ENCODE measurements at regions not wholly inside any gene's neighbourhood (a gene's known extent, or its start where the extent isn't known, plus 50 kb on each side); places are given as distances from the start of the nearest gene placed in this dataset.

DNA sequence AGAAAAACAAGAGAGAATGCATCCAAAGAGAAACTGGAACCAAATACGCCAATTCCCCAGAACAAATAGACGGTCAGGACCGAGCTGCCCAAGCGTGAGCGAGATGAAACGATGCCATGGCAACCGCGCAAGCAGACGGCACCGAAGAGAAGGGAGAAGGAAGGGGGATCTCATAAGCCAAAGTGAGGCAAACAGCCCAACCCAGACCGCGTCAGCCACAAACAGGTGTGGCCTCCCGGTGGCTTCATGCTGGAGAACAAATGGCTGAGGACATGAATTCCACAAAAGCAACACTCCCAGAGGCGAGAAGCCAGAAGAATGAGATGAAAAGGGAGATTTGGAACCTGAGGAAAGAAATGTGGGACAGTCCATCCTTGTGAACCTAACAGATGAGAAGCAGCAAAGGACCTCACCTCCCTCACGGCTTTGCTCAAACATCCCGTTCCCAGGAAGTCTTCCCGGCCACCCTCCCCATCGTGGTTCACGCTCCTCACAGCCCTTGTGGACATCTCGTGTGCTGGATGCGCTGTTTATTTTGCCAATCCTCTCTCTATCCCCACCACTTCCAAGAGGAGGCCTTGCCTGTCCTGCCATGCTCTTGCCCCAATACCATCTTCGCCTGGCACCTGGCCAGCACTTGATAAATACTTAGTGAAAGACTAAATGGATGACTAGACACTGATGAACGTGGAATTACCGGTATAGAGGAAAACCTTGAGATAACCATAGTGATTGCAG lies 89.1 kb upstream of the RTL6 start:
- no peaks in the 10 kb centered on the region for H3K4me1 ChIP-seq (ENCODE audit: control insufficient read depth, extremely low read depth, insufficient read depth, low read length)
- no peak overlapping the region for H3K4me3 ChIP-seq (replicated peaks in 1 of 3; ENCODE audit: insufficient read depth in 1 of 3, low read depth in 1 of 3, low read length in 3 of 3)
- H3K27ac ChIP-seq (ENCODE audit: insufficient read depth, low read depth, low read length): no peak overlapping the region
- no peak overlapping the region for H2AFZ ChIP-seq (ENCODE audit: low read depth, low read length)
- no peaks in the 10 kb centered on the region for H3K36me3 ChIP-seq (ENCODE audit: control insufficient read depth in 2 of 2, extremely low read depth in 1 of 2, insufficient read depth in 2 of 2, low read length in 2 of 2)
- H3K9ac ChIP-seq (replicated peaks; ENCODE audit: extremely low read depth, insufficient read depth, low read length): no peak overlapping the region
- no peak overlapping the region for H3K4me2 ChIP-seq (ENCODE audit: insufficient read depth, low read length)
- dilution Hi-C loops (cut with MboI; ENCODE audit: extremely low pct_ligation_motif_present, low sequenced_read_pairs): no loop called here
- no peaks in the 10 kb centered on the region for H3K9me1 ChIP-seq (replicated peaks; ENCODE audit: control insufficient read depth, extremely low read depth, insufficient read depth, low read length)
- H3K9me3 ChIP-seq (replicated peaks; ENCODE audit: control insufficient read depth, insufficient read depth, low read length): no peaks in the 10 kb centered on the region
- ChIA-PET POLR2A (no interaction called here), CTCF (no interaction called here)
- no peak for FAIRE-seq
- H4K20me1 ChIP-seq (replicated peaks; ENCODE audit: control insufficient read depth, extremely low read depth, insufficient read depth, low read length): no peaks in the 10 kb centered on the region
- no peaks in the 10 kb centered on the region for H3K79me2 ChIP-seq (ENCODE audit: control insufficient read depth, insufficient read depth, low read length)
- H3K27me3 ChIP-seq (ENCODE audit: control insufficient read depth in 2 of 2, insufficient read depth in 2 of 2, low read length in 2 of 2): peaks cover 2% of the 10 kb centered on the region in 2 experiments
- no peak for DNase-seq (ENCODE audit: low read depth, low spot score)
- intact Hi-C loops (cut with micrococcal nuclease): no loop called here
- TF ChIP-seq POLR2AphosphoS5 (IDR thresholded peaks at IDR 0.05; ENCODE audit: insufficient read depth, low read depth, low read length): no peak
- TF ChIP-seq MYC (IDR thresholded peaks at IDR 0.05; ENCODE audit: low read depth, low read length): no peak
- BruUV-seq (replicated peaks): no TSS peak

DNA sequence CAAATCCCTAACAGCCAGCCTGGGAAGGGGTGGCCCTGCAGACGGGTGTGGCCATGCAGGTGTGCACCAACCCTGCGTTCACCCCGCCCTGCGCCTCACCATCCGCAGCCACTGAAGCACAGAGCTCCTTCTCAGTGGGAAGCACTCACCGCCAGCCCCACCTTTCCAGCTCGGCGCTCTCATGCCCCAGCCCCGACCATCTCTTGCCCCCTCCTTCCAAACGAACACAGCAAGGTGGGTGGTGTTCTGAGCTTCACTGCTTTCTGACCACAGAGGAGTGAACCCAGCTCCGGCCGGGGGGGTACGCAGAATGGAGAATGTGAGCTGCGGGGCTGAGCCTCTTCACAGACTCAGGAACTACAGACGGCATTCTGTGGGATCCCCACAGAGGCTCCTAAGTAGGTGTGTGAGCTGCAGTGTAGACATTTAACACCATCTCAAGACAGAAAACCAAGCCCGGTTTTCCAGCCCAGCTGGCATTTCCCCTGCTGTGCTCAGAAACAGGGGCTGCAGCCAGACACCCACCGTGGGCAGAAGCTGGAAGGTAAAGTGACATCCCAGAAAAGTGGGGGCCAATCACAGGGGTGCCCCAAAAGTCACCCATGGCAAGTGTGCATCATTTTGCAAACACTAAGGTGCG lies 88.4 kb upstream of the RTL6 start:
- dilution Hi-C loops (cut with MboI; ENCODE audit: extremely low pct_ligation_motif_present, low sequenced_read_pairs): no loop called here
- Histone ChIP-seq H3K4me2 (ENCODE audit: insufficient read depth, low read length) (no peak overlapping the region), H3K4me1 (ENCODE audit: control insufficient read depth, extremely low read depth, insufficient read depth, low read length) (no peaks in the 10 kb centered on the region), H3K9me3 (replicated peaks; ENCODE audit: control insufficient read depth, insufficient read depth, low read length) (no peaks in the 10 kb centered on the region), H3K9ac (replicated peaks; ENCODE audit: extremely low read depth, insufficient read depth, low read length) (no peak overlapping the region), H3K27me3 (ENCODE audit: control insufficient read depth in 2 of 2, insufficient read depth in 2 of 2, low read length in 2 of 2) (peaks cover 2% of the 10 kb centered on the region in 2 experiments), H3K4me3 (replicated peaks in 1 of 3; ENCODE audit: insufficient read depth in 1 of 3, low read depth in 1 of 3, low read length in 3 of 3) (no peak overlapping the region), H3K9me1 (replicated peaks; ENCODE audit: control insufficient read depth, extremely low read depth, insufficient read depth, low read length) (no peaks in the 10 kb centered on the region), H2AFZ (ENCODE audit: low read depth, low read length) (no peak overlapping the region), H4K20me1 (replicated peaks; ENCODE audit: control insufficient read depth, extremely low read depth, insufficient read depth, low read length) (no peaks in the 10 kb centered on the region), H3K79me2 (ENCODE audit: control insufficient read depth, insufficient read depth, low read length) (no peaks in the 10 kb centered on the region), H3K36me3 (ENCODE audit: control insufficient read depth in 2 of 2, extremely low read depth in 1 of 2, insufficient read depth in 2 of 2, low read length in 2 of 2) (no peaks in the 10 kb centered on the region), H3K27ac (ENCODE audit: insufficient read depth, low read depth, low read length) (no peak overlapping the region)
- ChIA-PET CTCF (no interaction called here), POLR2A (no interaction called here)
- TF ChIP-seq, protein P1, sequence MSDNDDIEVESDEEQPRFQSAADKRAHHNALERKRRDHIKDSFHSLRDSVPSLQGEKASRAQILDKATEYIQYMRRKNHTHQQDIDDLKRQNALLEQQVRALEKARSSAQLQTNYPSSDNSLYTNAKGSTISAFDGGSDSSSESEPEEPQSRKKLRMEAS (IDR thresholded peaks at IDR 0.05; ENCODE audit: insufficient read depth, insufficient read length): no peak
- no peak for TF ChIP-seq POLR2A (IDR thresholded peaks at IDR 0.05; ENCODE audit: low read depth, low read length)
- TF ChIP-seq FOS (IDR thresholded peaks at IDR 0.05; ENCODE audit: borderline replicate concordance, insufficient read depth, low read length): no peak
- no peak for TF ChIP-seq CTCF (IDR thresholded peaks at IDR 0.05; ENCODE audit: extremely low read depth in 1 of 2, insufficient read depth in 1 of 2, low read depth in 1 of 2, low read length in 2 of 2)
- no peak for TF ChIP-seq MYC (IDR thresholded peaks at IDR 0.05; ENCODE audit: low read depth, low read length)
- TF ChIP-seq GATA2 (IDR thresholded peaks at IDR 0.05; ENCODE audit: insufficient read depth, insufficient read length, low read depth, low read length): no peak
- TF ChIP-seq POLR2AphosphoS5 (IDR thresholded peaks at IDR 0.05; ENCODE audit: insufficient read depth, low read depth, low read length): no peak
- no peak for TF ChIP-seq EZH2 (IDR thresholded peaks at IDR 0.05; ENCODE audit: borderline replicate concordance, low read depth, low read length, severe bottlenecking)
- no peak for TF ChIP-seq JUN (IDR thresholded peaks at IDR 0.05; ENCODE audit: borderline replicate concordance, insufficient read depth, insufficient read length, low read depth)
- no peak for FAIRE-seq
- no peak for DNase-seq (ENCODE audit: low read depth, low spot score)
- no TSS peak for BruUV-seq (replicated peaks)
- intact Hi-C loops (cut with micrococcal nuclease): no loop called here

Measured in endothelial cell of umbilical vein (primary cell).